Endodermal cell (in vitro differentiated cells): ENCODE measurements at regions not wholly inside any gene's neighbourhood (a gene's known extent, or its start where the extent isn't known, plus 50 kb on each side); places are given as distances from the start of the nearest gene placed in this dataset.
A peak's percentile ranks its signal among the peaks of the same experiment; 100 is the strongest.

ENCODE experiments used
- DNase-seq: peaks from one replicate; pipeline ENCODE4 v3.0.0-alpha.2; 2017
- H3K27ac ChIP-seq: 2 replicates; pipeline ENCODE4 v1.5.1; 2013; ENCODE audit warnings: mild to moderate bottlenecking, low read depth, low read length, moderate library complexity
- H3K27me3 ChIP-seq: 2 replicates; pipeline ENCODE4 v1.6.1; 2013; ENCODE audit warnings: mild to moderate bottlenecking, low read length, moderate library complexity; ENCODE audit not compliant: insufficient read depth, control insufficient read depth, poor library complexity, severe bottlenecking
- H3K36me3 ChIP-seq: 2 replicates; pipeline ENCODE4 v1.7.0; 2013; ENCODE audit warnings: mild to moderate bottlenecking, low read length, moderate library complexity; ENCODE audit not compliant: control insufficient read depth, insufficient read depth
- H3K4me1 ChIP-seq: one replicate; pipeline ENCODE4 v1.7.0; 2013; ENCODE audit warnings: low read length; ENCODE audit not compliant: control insufficient read depth, insufficient read depth
- H3K4me3 ChIP-seq: 2 replicates; pipeline ENCODE4 v1.5.1; 2013; ENCODE audit warnings: mild to moderate bottlenecking, low read length, moderate library complexity
- H3K9ac ChIP-seq: 2 replicates; pipeline ENCODE4 v1.6.1; 2013; ENCODE audit warnings: mild to moderate bottlenecking, low read length, moderate library complexity; ENCODE audit not compliant: poor library complexity, severe bottlenecking; ENCODE audit errors: extremely low read depth
- H3K9me3 ChIP-seq: 2 replicates; pipeline ENCODE4 v1.6.1; 2013; ENCODE audit warnings: mild to moderate bottlenecking, low read length, moderate library complexity; ENCODE audit not compliant: control insufficient read depth
- H3K27ac Mint-ChIP-seq: 2 replicates; pipeline ENCODE4 v1.8.0; 2020; ENCODE audit warnings: mixed read lengths
- H3K27me3 Mint-ChIP-seq: 2 replicates; pipeline ENCODE4 v1.8.0; 2021; ENCODE audit warnings: mild to moderate bottlenecking, mixed read lengths; ENCODE audit not compliant: insufficient read depth
- H3K36me3 Mint-ChIP-seq: 2 replicates; pipeline ENCODE4 v1.8.0; 2020; ENCODE audit warnings: low read depth, mixed read lengths
- H3K4me1 Mint-ChIP-seq: 2 replicates; pipeline ENCODE4 v1.8.0; 2020; ENCODE audit warnings: mixed read lengths
- H3K4me3 Mint-ChIP-seq: 2 replicates; pipeline ENCODE4 v1.8.0; 2020; ENCODE audit warnings: mild to moderate bottlenecking, moderate library complexity, mixed read lengths
- H3K9me3 Mint-ChIP-seq: 2 replicates; pipeline ENCODE4 v1.8.0; 2020; ENCODE audit warnings: mild to moderate bottlenecking, mixed read lengths
- WGBS, 2 experiments: methylation state at CpG; one replicate each; pipeline versions ENCODE4 v1.1.5 to v1.1.7; 2013; ENCODE audit warnings: missing lambda C conversion rate in 2 of 2, mixed read lengths in 1 of 2; ENCODE audit not compliant: insufficient coverage in 1 of 2, insufficient read length in 1 of 2; 5-methylcytosine and 5-hydroxymethylcytosine counted together
- TF ChIP-seq, protein P1 (sequence below): fragments of 200-600 bp; sonication (generic); conservative IDR thresholded peaks from 2 replicates; pipeline ENCODE4 v1.5.0; 2021; ENCODE audit warnings: antibody characterized with exemption, mild to moderate bottlenecking

DNA sequence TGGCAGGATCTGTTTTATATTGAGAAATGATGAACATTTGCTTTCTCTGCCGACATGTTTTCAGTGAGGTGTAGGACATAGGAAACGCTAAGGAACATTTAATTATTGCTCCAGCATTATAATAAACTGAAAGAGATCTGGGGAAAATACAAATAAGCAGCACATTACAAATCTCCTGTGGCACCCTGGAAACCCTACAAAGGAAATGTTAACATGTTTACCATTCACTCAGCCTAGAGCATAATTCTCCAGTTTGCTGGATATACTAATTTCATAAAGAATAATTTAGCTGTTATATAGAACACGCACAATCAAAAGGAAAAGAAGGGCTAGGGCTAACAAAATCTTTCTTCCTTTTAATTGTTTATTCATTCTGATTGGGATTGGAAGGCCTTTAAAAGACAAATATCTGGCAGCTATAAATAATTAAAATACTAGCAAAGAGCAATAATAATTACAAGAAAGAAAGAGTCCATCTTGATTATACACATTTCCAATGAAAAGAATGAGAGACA is 299.4 kb downstream of the CRPPA start:
- Mint-ChIP-seq H3K4me1 (peaks cover 5% of the 10 kb centered on the region), H3K27ac (no peak overlapping the region), H3K36me3 (peaks cover 4% of the 10 kb centered on the region), H3K9me3 (peaks cover 3% of the 10 kb centered on the region), H3K4me3 (no peak overlapping the region), H3K27me3 (no peaks in the 10 kb centered on the region)
- Histone ChIP-seq H3K27ac (no peak overlapping the region), H3K9me3 (no peaks in the 10 kb centered on the region), H3K36me3 (no peaks in the 10 kb centered on the region), H3K4me1 (no peaks in the 10 kb centered on the region), H3K9ac (no peak overlapping the region), H3K4me3 (no peak overlapping the region), H3K27me3 (no peaks in the 10 kb centered on the region)
- DNase-seq, result no peak
- TF ChIP-seq, protein P1, sequence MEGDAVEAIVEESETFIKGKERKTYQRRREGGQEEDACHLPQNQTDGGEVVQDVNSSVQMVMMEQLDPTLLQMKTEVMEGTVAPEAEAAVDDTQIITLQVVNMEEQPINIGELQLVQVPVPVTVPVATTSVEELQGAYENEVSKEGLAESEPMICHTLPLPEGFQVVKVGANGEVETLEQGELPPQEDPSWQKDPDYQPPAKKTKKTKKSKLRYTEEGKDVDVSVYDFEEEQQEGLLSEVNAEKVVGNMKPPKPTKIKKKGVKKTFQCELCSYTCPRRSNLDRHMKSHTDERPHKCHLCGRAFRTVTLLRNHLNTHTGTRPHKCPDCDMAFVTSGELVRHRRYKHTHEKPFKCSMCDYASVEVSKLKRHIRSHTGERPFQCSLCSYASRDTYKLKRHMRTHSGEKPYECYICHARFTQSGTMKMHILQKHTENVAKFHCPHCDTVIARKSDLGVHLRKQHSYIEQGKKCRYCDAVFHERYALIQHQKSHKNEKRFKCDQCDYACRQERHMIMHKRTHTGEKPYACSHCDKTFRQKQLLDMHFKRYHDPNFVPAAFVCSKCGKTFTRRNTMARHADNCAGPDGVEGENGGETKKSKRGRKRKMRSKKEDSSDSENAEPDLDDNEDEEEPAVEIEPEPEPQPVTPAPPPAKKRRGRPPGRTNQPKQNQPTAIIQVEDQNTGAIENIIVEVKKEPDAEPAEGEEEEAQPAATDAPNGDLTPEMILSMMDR, result no peak
- WGBS, 2 experiments, result 80% methylated on average over 3 of the region's 3 CpGs; no CpG with 5 or more reads in 1 of the 2 experiments

DNA sequence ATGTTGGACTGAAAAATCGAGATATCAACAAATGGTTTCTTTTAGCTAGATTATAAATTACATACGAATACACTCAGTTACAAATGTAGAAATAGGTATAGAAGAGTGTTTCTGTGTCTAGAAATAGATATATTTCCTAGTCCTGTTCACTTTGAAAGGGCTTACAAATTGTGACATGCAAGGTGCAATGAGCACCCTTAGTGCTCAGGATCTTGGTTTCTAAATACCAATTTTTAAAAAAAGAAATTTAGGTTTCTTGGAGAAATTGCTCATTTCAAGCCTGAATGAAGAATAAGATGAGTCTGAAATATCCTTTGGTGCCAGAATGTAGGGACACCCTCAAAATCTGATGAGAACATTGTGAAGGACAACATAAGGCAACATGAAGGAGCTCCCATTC is 306.0 kb downstream of the CRPPA start:
- WGBS, 2 experiments, result 100% methylated on average over 2 of the region's 2 CpGs; no CpG with 5 or more reads in 1 of the 2 experiments
- Histone ChIP-seq H3K27me3 (no peaks in the 10 kb centered on the region), H3K4me1 (no peaks in the 10 kb centered on the region), H3K4me3 (no peak overlapping the region), H3K27ac (no peak overlapping the region), H3K9me3 (peaks cover 35% of the 10 kb centered on the region), H3K9ac (no peak overlapping the region), H3K36me3 (no peaks in the 10 kb centered on the region)
- Mint-ChIP-seq H3K9me3 (peaks cover 18% of the 10 kb centered on the region), H3K27ac (no peak overlapping the region), H3K4me3 (no peak overlapping the region), H3K36me3 (peaks cover 5% of the 10 kb centered on the region), H3K27me3 (no peaks in the 10 kb centered on the region), H3K4me1 (no peaks in the 10 kb centered on the region)
- TF ChIP-seq, protein P1, result no peak
- no peak for DNase-seq

DNA sequence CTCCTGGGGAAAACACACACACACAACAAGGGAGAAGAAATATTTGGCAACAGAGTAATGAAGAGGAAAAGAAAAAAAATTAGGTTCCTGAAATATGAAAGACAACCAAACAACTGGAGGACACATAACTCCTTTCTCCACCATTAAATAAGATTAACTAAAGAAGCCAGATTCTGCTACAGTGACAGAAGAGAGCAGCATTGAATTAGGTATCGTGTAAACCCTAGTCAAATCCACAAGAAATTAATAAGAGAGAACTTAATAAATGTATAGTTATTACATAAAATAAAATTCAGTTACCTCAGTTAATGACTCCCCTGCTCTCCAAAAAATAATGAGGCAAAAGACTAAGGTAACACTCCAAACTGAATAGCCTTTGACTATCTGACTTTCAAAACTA is 306.7 kb downstream of the CRPPA start:
- no peak overlapping the region for H3K9ac ChIP-seq
- no peak for DNase-seq
- WGBS, 2 experiments, result no CpG with 5 or more reads among the region's 1 CpG
- no peak overlapping the region for H3K4me3 Mint-ChIP-seq
- TF ChIP-seq, protein P1, result peak; percentile 74
- H3K27ac ChIP-seq, result no peak overlapping the region
- no peaks in the 10 kb centered on the region for H3K4me1 Mint-ChIP-seq
- peaks cover 23% of the 10 kb centered on the region for H3K9me3 Mint-ChIP-seq
- H3K36me3 Mint-ChIP-seq, result peaks cover 5% of the 10 kb centered on the region
- no peak overlapping the region for H3K27ac Mint-ChIP-seq
- no peak overlapping the region for H3K4me3 ChIP-seq
- no peaks in the 10 kb centered on the region for H3K27me3 Mint-ChIP-seq
- no peaks in the 10 kb centered on the region for H3K27me3 ChIP-seq
- H3K9me3 ChIP-seq, result peaks cover 43% of the 10 kb centered on the region
- no peaks in the 10 kb centered on the region for H3K4me1 ChIP-seq
- no peaks in the 10 kb centered on the region for H3K36me3 ChIP-seq
